Fibroblast of peridontal ligament (primary cell): ENCODE measurements at regions not wholly inside any gene's neighbourhood (a gene's known extent, or its start where the extent isn't known, plus 50 kb on each side); places are given as distances from the start of the nearest gene placed in this dataset.

Experiments
- DNase-seq: peaks from one replicate; pipeline ENCODE4 v3.0.0-alpha.2; 2010; ENCODE audit errors: extremely low read depth

- DNase-seq = no peak
Measured at GRCh38 chr18:45482286-45482685, 133.0 kb upstream of the SLC14A2 start.

GRCh38 chr18:45487581-45487980 is 127.7 kb upstream of the SLC14A2 start:
- DNase-seq = no peak

- no peak for DNase-seq
Measured at GRCh38 chr18:45488645-45489044, 126.6 kb upstream of the SLC14A2 start.

GRCh38 chr18:45493830-45494229 is 121.4 kb upstream of the SLC14A2 start:
- DNase-seq = no peak

GRCh38 chr18:45494811-45495210 is 120.5 kb upstream of the SLC14A2 start:
- no peak for DNase-seq

GRCh38 chr18:45496741-45497140 is 118.5 kb upstream of the SLC14A2 start:
- no peak for DNase-seq

- no peak for DNase-seq
Measured at GRCh38 chr18:45497595-45498286, 117.5 kb upstream of the SLC14A2 start.

GRCh38 chr18:45498287-45498658 is 117.0 kb upstream of the SLC14A2 start:
- DNase-seq = no peak

GRCh38 chr18:45503990-45504389 is 111.3 kb upstream of the SLC14A2 start:
- peak; percentile 50 for DNase-seq

- peak; percentile 82 for DNase-seq
Measured at GRCh38 chr18:45505497-45506206, 109.6 kb upstream of the SLC14A2 start.

GRCh38 chr18:45506951-45507350 is 108.3 kb upstream of the SLC14A2 start:
- DNase-seq = no peak

GRCh38 chr18:45509535-45509934 is 105.7 kb upstream of the SLC14A2 start:
- DNase-seq = no peak

GRCh38 chr18:45510656-45511055 is 104.6 kb upstream of the SLC14A2 start:
- DNase-seq = no peak

- no peak for DNase-seq
Measured at GRCh38 chr18:45512363-45512953, 102.8 kb upstream of the SLC14A2 start.

- peak; percentile 92 for DNase-seq
Measured at GRCh38 chr18:45517181-45517741, 98.0 kb upstream of the SLC14A2 start.

- DNase-seq = no peak
Measured at GRCh38 chr18:45518311-45519155, 96.7 kb upstream of the SLC14A2 start.

GRCh38 chr18:45519411-45520280 is 95.6 kb upstream of the SLC14A2 start:
- DNase-seq = peak; percentile 56

GRCh38 chr18:45521136-45521535 is 94.1 kb upstream of the SLC14A2 start:
- peak; percentile 89 for DNase-seq

GRCh38 chr18:45521777-45522176 is 93.5 kb upstream of the SLC14A2 start:
- DNase-seq = peak; percentile 57

GRCh38 chr18:45522371-45522770 is 92.9 kb upstream of the SLC14A2 start:
- peak; percentile 19 for DNase-seq

- DNase-seq = no peak
Measured at GRCh38 chr18:45525301-45525700, 90.0 kb upstream of the SLC14A2 start.
